ENCODE measurements at regions not wholly inside any gene's neighbourhood (a gene's known extent, or its start where the extent isn't known, plus 50 kb on each side); places are given as distances from the start of the nearest gene placed in this dataset.
"Not testable (repeated sequence)": the region's sequence is repeated elsewhere in the genome, so short reads cannot be mapped to it uniquely, and the experiment has no call there.

- DNase-seq, result no peak
Measured at GRCh38 chr18:8995096-8995495, 107.4 kb upstream of the NDUFV2 start.

DNA sequence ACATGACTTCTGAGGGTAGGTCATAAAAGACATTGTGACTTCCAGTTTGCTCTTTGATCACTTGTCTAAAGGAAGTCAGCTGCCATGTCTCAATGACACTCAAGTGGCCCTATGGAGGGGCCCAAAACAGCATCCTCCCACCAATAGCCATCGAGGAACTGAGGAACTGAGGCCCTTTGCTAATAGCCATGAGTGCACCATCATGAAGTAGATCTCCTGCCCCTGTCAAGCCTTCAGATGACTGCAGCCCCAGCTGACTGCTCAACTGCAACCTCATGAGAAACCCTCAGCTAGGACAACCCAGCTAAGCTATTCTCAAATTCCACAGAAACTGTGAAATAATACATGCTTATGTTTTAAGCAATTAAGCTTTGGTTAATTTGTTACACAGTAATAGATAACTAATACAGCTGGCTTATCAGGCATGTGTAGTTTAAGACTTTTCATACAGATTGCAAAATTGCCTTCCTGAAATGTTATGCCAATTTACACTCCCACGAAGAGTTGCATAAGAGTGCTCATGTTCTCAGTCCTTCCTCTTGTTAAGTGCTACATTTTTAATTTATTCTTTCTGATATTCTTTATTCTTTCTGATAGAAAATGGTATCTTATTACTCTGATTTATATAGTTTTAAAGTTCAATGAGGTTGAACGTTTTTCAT lies 105.6 kb upstream of the NDUFV2 start:
- DNase-seq, result no peak

- DNase-seq, result no peak
Measured at GRCh38 chr18:8997634-8998033, 104.9 kb upstream of the NDUFV2 start.

- no peak for DNase-seq
Measured at GRCh38 chr18:8998481-8999217, 103.8 kb upstream of the NDUFV2 start.

- DNase-seq, result no peak
Measured at GRCh38 chr18:8999872-9000271, 102.6 kb upstream of the NDUFV2 start.

DNA sequence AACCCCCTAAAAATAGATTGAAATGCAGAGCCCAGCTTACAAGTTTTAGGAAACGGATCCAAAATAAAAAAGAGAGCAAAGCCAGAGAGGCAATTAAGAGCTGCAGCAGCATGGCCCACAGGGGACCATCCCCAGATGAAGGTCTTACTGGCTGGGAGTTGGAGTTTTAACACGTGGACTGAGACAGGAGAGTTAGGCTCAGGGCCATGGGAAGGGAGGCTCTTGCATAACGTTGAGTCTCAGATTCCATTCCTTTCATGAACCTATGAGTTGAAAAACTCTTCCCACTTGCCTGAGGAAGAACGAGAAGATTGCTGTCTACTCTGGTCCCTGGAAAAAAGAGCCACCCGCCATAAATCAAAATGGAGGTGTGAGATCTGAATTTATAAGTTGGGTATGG lies 101.8 kb upstream of the NDUFV2 start:
- no peak for DNase-seq

GRCh38 chr18:9001209-9001608 lies 101.3 kb upstream of the NDUFV2 start:
- no peak for DNase-seq

DNA sequence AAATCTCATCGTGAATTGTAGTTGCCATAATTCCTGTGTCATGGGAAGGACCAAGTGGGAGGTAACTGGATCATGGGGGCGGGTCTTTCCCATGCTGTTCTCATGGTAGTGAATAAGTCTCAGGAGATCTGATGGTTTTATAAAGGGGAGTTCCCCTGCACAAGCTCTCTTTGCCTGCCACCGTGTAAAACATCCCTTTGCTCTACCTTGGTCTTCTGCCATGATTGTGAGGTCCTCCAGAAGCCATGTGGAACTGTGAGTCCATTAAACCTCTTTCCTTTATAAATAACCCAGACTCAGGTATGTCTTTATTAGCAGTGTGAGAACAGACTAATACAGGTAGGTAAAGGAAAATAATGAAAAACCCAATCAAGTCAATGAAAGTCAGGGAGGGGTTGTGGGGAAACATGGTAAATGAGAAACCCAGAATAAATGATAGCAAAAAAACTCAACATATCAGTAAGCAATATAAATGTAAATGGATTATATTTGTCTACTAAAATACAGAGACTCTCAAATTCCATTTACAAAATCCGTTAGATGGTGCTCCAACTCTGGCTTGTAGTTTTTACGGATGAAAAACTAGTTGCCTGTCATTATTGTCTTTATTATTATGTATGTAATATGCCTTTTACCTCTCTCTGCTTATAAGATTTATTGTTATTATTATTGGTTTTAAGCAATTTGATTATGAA lies 98.9 kb upstream of the NDUFV2 start:
- DNase-seq, result no peak

- DNase-seq, result not testable (repeated sequence)
Measured at GRCh38 chr18:9004308-9004707, 98.2 kb upstream of the NDUFV2 start.

DNA sequence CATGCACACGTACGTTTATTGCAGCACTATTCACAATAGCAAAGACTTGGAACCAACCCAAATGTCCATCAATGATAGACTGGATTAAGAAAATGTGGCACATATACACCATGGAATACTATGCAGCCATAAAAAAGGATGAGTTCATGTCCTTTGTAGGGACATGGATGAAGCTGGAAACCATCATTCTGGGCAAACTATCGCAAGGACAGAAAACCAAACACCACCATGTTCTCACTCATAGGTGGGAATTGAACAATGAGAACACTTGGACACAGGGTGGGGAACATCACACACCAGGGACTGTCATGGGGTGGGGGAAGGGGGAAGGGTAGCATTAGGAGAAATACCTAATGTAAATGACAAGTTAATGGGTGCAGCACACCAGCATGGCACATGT lies 94.8 kb upstream of the NDUFV2 start:
- not testable (repeated sequence) for DNase-seq

DNA sequence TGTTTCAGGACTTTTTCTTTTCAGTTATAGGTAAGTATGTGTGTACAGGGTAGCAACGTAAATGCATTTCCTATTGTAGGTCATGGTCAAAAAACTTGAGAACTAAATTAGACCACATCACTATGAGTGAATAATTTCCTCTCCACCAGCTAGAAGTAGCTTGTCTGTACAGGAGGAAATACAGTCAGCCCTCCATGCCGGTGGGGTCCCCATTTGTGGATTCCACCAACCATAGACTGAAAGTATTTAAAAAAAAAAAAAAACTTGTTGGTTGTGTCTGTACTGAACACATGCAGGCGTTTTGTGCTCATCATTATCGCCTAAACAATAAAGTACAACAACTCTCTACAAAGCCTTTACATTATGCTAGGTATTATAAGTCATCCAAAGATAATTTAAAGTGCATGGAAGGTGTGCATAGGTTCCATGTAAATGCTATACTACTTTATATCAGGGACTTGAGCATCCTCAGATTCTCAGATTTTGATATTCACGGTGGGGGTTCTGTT lies 94.2 kb upstream of the NDUFV2 start:
- no peak for DNase-seq

- no peak for DNase-seq
Measured at GRCh38 chr18:9008709-9009635, 93.5 kb upstream of the NDUFV2 start.

- DNase-seq, result no peak
Measured at GRCh38 chr18:9009703-9010488, 92.6 kb upstream of the NDUFV2 start.

- DNase-seq, result no peak
Measured at GRCh38 chr18:9011431-9011830, 91.1 kb upstream of the NDUFV2 start.

DNA sequence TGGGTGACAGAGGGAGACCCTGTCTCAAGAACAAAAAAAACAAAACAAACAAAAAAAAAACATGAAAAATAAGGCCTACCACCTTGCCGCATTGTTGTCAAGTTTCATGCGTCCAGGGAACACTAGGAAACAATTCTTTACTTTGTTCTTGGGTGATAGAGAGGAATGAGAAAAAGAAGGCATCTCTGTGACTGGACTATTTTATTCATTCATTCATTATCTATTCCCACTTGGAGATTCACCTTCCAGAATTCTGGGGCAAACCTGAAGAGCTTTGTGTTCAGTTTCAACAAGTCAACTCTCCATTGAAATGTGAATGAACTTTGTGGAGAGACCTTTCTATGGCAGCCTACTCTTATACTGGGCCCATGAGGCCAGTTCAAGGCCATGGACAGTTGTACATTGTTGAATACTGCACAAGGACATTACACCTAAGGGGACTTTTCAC lies 88.5 kb upstream of the NDUFV2 start:
- no peak for DNase-seq

- no peak for DNase-seq
Measured at GRCh38 chr18:9015689-9016088, 86.8 kb upstream of the NDUFV2 start.

DNA sequence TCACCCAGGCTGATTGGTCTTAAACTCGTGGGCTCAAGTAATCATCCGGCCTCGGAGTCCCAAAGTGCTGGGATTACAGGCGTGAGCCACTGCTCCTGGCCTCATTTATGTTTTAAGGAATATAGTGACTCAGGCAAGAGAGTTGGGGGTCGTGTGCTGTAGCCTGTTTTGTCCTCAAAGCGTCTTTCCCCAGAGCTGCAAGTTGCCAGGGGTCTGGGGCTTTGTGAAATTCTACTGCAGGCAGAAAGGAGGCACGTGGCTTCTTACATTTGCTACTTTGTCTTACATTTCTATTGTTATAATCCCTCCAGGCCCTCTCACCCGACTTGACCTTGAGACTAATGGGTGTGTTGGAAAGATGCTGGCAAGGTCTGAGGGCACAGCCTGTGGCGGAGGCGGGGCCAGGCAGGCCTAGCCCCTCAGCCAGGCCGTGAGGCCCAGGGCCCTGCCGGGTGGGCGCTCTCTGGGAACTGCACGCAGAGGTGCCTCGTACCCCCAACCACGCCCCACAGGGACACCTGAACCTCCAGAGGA lies 85.8 kb upstream of the NDUFV2 start:
- peak; percentile 9 for DNase-seq

DNA sequence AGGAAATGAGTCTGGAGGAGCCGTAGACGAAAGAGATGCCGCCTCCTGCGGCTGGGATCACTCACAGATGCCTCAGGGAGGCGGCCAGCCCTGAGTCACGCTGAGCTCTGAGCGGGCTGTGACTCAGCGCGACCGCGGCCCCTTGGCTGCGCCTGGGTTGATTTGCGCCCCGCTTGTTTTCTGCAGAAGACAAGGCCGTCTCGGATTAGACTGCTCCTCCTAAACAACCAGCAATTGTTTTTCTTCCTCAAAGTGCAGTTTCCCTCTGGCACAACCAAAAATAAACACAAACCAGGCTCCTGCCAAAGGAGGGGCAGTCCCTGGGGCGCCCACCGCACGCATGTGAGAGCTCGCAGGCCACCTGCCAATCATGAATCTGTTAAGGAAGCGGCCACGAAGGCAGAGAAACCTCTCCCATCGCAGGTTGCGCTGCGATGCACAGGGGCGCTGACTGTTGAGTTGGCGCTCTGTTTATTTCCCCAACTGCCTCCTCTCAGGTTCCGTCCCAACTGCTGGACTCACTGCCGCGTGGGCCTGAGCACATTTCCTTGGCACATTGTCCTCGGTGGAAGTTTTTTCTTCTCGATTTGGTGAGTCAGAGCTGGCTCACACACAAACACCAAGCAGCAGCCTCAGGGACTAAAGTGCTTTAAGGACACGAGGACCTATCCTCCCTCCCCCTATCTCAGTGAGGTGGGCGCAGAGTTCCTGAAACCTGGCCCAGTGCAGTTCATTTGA lies 85.2 kb upstream of the NDUFV2 start:
- DNase-seq, result peak; percentile 9

GRCh38 chr18:9017905-9018227 lies 84.6 kb upstream of the NDUFV2 start:
- no peak for DNase-seq

DNA sequence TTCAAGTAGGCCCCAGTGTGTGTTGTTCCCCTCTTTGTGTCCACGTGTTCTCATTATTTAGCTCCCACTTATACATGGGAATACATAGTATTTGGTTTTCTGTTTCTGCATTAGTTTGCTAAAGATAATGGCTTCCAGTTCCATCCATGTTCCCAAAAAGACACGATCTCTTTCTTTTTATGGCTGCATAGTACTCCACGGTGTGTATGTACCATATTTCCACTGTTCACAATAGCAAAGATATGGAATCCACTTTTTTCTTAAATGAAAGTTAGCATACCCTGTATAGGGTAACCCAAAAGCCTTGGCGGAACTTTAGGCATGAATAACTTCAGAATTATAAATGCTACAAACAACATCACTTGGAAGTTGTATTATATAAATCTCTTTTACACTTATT lies 83.4 kb upstream of the NDUFV2 start:
- DNase-seq, result no peak

GRCh38 chr18:9020221-9020620 lies 82.3 kb upstream of the NDUFV2 start:
- no peak for DNase-seq

Measured in activated gamma-delta T cell (primary cell).